ENCODE measurements at regions not wholly inside any gene's neighbourhood (a gene's known extent, or its start where the extent isn't known, plus 50 kb on each side); places are given as distances from the start of the nearest gene placed in this dataset.

DNA sequence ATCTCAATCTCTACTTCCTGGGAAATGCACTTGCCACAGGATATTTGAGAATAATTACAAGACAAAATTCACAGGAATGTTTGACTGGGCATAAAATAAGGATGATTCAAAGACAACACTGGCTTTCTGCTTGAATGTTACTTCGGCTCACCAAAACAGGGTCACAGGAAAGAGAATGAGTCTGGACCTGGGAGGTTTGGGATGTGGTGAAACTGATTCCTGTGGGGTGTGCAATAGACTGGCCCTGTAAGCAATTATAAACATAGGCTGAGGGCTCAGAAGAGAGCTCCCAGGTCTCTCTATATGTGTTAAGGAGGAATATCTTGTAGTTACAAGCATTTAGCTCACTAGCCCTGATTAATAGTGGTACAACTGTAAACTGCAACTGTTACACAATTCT, 613.9 kb upstream of the CELF2 start:
- H3K4me3 Mint-ChIP-seq (ENCODE audit: unreplicated experiment), result no peak overlapping the region

DNA sequence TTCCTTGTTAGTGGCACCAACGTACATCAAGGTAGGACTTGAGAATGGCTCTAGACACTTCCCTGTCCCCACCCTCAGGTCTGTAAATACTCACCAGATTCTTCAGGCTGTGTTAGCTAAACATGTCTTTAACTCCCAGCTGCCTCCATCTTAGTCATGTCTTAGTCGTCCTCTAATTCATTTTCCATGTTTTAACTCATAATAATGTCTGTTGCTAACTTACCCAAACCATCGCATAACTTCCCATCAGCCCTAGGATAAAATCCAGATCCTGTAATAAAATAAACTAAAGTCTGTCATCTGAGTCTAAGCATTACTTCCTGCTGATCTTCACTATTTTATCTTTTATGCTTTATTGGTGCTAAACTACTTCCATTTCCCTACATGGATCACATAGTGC, 600.0 kb upstream of the CELF2 start:
- H3K4me3 Mint-ChIP-seq (ENCODE audit: unreplicated experiment), result no peak overlapping the region
- H3K36me3 Mint-ChIP-seq (ENCODE audit: low read depth, unreplicated experiment), result no peaks in the 10 kb centered on the region
- TF ChIP-seq, protein P1, sequence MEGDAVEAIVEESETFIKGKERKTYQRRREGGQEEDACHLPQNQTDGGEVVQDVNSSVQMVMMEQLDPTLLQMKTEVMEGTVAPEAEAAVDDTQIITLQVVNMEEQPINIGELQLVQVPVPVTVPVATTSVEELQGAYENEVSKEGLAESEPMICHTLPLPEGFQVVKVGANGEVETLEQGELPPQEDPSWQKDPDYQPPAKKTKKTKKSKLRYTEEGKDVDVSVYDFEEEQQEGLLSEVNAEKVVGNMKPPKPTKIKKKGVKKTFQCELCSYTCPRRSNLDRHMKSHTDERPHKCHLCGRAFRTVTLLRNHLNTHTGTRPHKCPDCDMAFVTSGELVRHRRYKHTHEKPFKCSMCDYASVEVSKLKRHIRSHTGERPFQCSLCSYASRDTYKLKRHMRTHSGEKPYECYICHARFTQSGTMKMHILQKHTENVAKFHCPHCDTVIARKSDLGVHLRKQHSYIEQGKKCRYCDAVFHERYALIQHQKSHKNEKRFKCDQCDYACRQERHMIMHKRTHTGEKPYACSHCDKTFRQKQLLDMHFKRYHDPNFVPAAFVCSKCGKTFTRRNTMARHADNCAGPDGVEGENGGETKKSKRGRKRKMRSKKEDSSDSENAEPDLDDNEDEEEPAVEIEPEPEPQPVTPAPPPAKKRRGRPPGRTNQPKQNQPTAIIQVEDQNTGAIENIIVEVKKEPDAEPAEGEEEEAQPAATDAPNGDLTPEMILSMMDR (IDR thresholded peaks at IDR 0.05; ENCODE audit: unreplicated experiment), result no peak
- no peak overlapping the region for H3K27ac Mint-ChIP-seq (ENCODE audit: unreplicated experiment)
- no peaks in the 10 kb centered on the region for H3K27me3 Mint-ChIP-seq (ENCODE audit: unreplicated experiment)
- no peaks in the 10 kb centered on the region for H3K4me1 Mint-ChIP-seq (ENCODE audit: unreplicated experiment)
- no peaks in the 10 kb centered on the region for H3K9me3 Mint-ChIP-seq (ENCODE audit: unreplicated experiment)
- no peak for DNase-seq (ENCODE audit: low spot score)

More for the DNA sequence above, 613.9 kb upstream of the CELF2 start:
- Mint-ChIP-seq H3K27me3 (ENCODE audit: unreplicated experiment) (peaks cover 2% of the 10 kb centered on the region), H3K36me3 (ENCODE audit: low read depth, unreplicated experiment) (no peaks in the 10 kb centered on the region), H3K27ac (ENCODE audit: unreplicated experiment) (no peak overlapping the region), H3K9me3 (ENCODE audit: unreplicated experiment) (no peaks in the 10 kb centered on the region), H3K4me1 (ENCODE audit: unreplicated experiment) (peaks cover 4% of the 10 kb centered on the region)
- no peak for DNase-seq (ENCODE audit: low spot score)
- TF ChIP-seq, protein P1 (IDR thresholded peaks at IDR 0.05; ENCODE audit: unreplicated experiment), result no peak

DNA sequence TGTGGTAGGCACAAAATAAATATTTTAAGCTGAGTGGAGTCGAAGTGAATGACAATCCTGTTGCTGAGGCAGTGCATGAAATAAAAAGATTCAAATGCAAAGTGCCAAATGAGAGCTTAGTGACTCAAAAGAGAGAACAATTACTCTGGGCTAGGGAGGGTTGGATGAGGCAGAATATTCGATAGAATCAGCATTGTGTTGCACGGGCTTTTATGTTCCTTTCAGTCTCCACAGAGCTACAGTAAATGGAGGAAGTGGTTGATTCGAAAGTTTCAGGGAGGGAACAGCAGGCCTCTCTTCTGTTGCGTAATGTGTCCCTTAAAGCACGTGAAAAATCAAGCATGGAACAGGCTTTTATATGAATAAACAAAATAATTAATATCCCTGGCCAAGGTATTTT, 599.3 kb upstream of the CELF2 start:
- H3K27me3 Mint-ChIP-seq (ENCODE audit: unreplicated experiment), result no peaks in the 10 kb centered on the region
- no peak overlapping the region for H3K27ac Mint-ChIP-seq (ENCODE audit: unreplicated experiment)
- H3K36me3 Mint-ChIP-seq (ENCODE audit: low read depth, unreplicated experiment), result no peaks in the 10 kb centered on the region
- H3K4me1 Mint-ChIP-seq (ENCODE audit: unreplicated experiment), result no peaks in the 10 kb centered on the region
- no peak for DNase-seq (ENCODE audit: low spot score)
- no peaks in the 10 kb centered on the region for H3K9me3 Mint-ChIP-seq (ENCODE audit: unreplicated experiment)
- H3K4me3 Mint-ChIP-seq (ENCODE audit: unreplicated experiment), result no peak overlapping the region
- TF ChIP-seq, protein P1 (IDR thresholded peaks at IDR 0.05; ENCODE audit: unreplicated experiment), result no peak

DNA sequence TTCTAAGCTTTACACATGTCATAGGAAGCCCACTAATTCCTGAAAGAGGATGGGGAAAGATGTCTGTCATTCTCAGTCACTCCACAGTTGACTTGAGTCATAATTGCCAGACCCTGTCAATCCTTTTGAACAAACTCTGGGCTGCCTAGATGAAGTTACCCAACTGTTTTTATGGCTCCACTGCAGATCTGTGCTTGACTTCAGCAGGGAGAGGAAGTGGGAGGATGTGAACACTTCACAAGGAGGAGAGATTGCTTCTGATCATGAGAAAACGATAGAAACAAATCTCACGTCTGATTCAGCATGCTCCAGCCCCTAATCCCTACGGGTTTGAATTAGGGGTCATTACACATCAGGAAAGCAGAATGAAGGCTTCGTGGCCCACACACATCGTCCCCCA, 596.6 kb upstream of the CELF2 start:
- Mint-ChIP-seq H3K4me1 (ENCODE audit: unreplicated experiment) (no peaks in the 10 kb centered on the region), H3K4me3 (ENCODE audit: unreplicated experiment) (no peak overlapping the region)

DNA sequence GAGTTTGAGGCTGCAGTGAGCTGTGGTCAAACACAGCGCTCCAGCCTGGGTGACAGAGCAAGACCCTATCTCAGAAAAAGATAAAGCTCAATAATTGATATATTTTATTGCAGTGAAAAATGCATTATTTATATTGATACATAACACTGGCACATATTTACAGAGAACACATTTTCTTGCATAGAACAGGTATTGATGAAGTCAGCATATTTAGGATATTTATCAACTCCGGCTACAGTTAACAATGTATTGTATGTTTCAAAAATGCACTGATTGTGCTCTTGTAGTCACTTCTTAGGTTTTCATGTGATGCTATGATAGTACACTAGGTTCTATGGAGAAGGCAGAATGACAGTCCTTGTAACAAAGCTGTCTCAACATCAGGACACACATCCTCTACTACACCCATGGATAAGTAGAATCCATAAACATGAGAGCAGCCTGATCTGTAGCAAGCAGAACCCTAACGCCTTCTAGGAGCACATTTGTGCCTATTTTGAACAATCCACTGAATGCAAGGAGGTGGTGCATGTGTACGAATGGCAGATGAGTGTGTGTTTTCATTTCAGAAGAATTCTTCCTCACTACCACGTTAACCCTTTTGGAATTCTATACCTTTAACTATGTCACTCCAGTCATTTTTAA, 586.1 kb upstream of the CELF2 start:
- H3K4me1 Mint-ChIP-seq (ENCODE audit: unreplicated experiment), result no peaks in the 10 kb centered on the region
- H3K27me3 Mint-ChIP-seq (ENCODE audit: unreplicated experiment), result no peaks in the 10 kb centered on the region
- H3K27ac Mint-ChIP-seq (ENCODE audit: unreplicated experiment), result no peak overlapping the region
- no peaks in the 10 kb centered on the region for H3K9me3 Mint-ChIP-seq (ENCODE audit: unreplicated experiment)
- H3K36me3 Mint-ChIP-seq (ENCODE audit: low read depth, unreplicated experiment), result no peaks in the 10 kb centered on the region
- no peak overlapping the region for H3K4me3 Mint-ChIP-seq (ENCODE audit: unreplicated experiment)
- TF ChIP-seq, protein P1 (IDR thresholded peaks at IDR 0.05; ENCODE audit: unreplicated experiment), result no peak
- DNase-seq (ENCODE audit: low spot score), result no peak

More for the DNA sequence above, 596.6 kb upstream of the CELF2 start:
- no peaks in the 10 kb centered on the region for H3K27me3 Mint-ChIP-seq (ENCODE audit: unreplicated experiment)
- no peak for DNase-seq (ENCODE audit: low spot score)
- no peaks in the 10 kb centered on the region for H3K9me3 Mint-ChIP-seq (ENCODE audit: unreplicated experiment)
- TF ChIP-seq, protein P1 (IDR thresholded peaks at IDR 0.05; ENCODE audit: unreplicated experiment), result no peak
- H3K27ac Mint-ChIP-seq (ENCODE audit: unreplicated experiment), result no peak overlapping the region
- no peaks in the 10 kb centered on the region for H3K36me3 Mint-ChIP-seq (ENCODE audit: low read depth, unreplicated experiment)
